ENCODE measurements at regions not wholly inside any gene's neighbourhood (a gene's known extent, or its start where the extent isn't known, plus 50 kb on each side); places are given as distances from the start of the nearest gene placed in this dataset.

GRCh38 chr7:116188-116981, 76.0 kb upstream of the FAM20C start:
- TF ChIP-seq ZFP36 (IDR thresholded peaks at IDR 0.05; ENCODE audit: borderline replicate concordance, partially characterized antibody) (no peak), POLR2A (IDR thresholded peaks at IDR 0.05; ENCODE audit: low read length) (no peak), MAFK (IDR thresholded peaks at IDR 0.05; ENCODE audit: partially characterized antibody) (no peak), RFX5 (IDR thresholded peaks at IDR 0.05) (no peak), CEBPB (IDR thresholded peaks at IDR 0.05) (no peak), BHLHE40 (IDR thresholded peaks at IDR 0.05; ENCODE audit: low read depth, low read length) (no peak), CBX2 (IDR thresholded peaks at IDR 0.05; ENCODE audit: borderline replicate concordance, low read depth) (no peak), EP300 (IDR thresholded peaks at IDR 0.05) (no peak), RNF2 (IDR thresholded peaks at IDR 0.05; ENCODE audit: borderline replicate concordance, low read depth) (no peak), KDM1A (IDR thresholded peaks at IDR 0.05; ENCODE audit: low read depth) (no peak), RAD21 (conservative IDR thresholded peaks at IDR 0.05 in 1 of 2, IDR thresholded peaks at IDR 0.05 in 1 of 2) (no peak)
- TF ChIP-seq, protein P1, sequence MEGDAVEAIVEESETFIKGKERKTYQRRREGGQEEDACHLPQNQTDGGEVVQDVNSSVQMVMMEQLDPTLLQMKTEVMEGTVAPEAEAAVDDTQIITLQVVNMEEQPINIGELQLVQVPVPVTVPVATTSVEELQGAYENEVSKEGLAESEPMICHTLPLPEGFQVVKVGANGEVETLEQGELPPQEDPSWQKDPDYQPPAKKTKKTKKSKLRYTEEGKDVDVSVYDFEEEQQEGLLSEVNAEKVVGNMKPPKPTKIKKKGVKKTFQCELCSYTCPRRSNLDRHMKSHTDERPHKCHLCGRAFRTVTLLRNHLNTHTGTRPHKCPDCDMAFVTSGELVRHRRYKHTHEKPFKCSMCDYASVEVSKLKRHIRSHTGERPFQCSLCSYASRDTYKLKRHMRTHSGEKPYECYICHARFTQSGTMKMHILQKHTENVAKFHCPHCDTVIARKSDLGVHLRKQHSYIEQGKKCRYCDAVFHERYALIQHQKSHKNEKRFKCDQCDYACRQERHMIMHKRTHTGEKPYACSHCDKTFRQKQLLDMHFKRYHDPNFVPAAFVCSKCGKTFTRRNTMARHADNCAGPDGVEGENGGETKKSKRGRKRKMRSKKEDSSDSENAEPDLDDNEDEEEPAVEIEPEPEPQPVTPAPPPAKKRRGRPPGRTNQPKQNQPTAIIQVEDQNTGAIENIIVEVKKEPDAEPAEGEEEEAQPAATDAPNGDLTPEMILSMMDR (IDR thresholded peaks at IDR 0.05) = no peak
- TF ChIP-seq, protein P2, sequence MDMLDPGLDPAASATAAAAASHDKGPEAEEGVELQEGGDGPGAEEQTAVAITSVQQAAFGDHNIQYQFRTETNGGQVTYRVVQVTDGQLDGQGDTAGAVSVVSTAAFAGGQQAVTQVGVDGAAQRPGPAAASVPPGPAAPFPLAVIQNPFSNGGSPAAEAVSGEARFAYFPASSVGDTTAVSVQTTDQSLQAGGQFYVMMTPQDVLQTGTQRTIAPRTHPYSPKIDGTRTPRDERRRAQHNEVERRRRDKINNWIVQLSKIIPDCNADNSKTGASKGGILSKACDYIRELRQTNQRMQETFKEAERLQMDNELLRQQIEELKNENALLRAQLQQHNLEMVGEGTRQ (IDR thresholded peaks at IDR 0.05) = no peak
